Vagina (tissue), 2 donors: ENCODE measurements at regions not wholly inside any gene's neighbourhood (a gene's known extent, or its start where the extent isn't known, plus 50 kb on each side); places are given as distances from the start of the nearest gene placed in this dataset.

Experiments
- POLR2A ChIP-seq, 2 donors: fragments of 450-650 bp; IDR thresholded peaks; one replicate each; pipeline ENCODE4 v1.6.1; 2017; ENCODE audit warnings: antibody characterized with exemption in 2 of 2, mild to moderate bottlenecking in 2 of 2, moderate library complexity in 2 of 2
- TF ChIP-seq, protein P1 (sequence below), 3 experiments: fragments of 450-650 bp in 2 of 3; fragments of 200-600 bp in 1 of 3; sonication (generic) in 1 of 3; IDR thresholded peaks; one replicate each; pipeline ENCODE4 v1.5.1; 2017 to 2019; ENCODE audit warnings: antibody characterized with exemption in 3 of 3, mild to moderate bottlenecking in 2 of 3, moderate library complexity in 2 of 3

DNA sequence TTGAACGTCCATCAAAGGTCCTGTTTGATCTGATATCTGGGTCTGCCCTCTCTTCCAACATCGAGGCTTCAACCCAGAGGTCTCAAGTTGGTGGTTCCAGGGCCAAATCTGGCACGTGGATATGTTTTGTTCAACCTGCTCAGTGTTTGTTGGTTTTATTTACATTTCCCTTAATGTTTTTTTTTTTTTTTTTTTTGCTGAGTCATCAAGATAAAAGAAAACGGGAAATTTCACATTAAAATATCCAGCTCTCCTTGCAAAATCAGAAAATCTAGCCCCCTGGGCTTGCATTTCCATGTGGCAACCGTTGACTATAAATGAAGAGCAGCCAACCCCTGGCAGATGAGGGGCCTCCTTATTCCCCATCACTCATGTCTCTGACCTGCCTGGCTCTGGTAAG is 765.6 kb upstream of the TBX3 start:
- TF ChIP-seq, protein P1, sequence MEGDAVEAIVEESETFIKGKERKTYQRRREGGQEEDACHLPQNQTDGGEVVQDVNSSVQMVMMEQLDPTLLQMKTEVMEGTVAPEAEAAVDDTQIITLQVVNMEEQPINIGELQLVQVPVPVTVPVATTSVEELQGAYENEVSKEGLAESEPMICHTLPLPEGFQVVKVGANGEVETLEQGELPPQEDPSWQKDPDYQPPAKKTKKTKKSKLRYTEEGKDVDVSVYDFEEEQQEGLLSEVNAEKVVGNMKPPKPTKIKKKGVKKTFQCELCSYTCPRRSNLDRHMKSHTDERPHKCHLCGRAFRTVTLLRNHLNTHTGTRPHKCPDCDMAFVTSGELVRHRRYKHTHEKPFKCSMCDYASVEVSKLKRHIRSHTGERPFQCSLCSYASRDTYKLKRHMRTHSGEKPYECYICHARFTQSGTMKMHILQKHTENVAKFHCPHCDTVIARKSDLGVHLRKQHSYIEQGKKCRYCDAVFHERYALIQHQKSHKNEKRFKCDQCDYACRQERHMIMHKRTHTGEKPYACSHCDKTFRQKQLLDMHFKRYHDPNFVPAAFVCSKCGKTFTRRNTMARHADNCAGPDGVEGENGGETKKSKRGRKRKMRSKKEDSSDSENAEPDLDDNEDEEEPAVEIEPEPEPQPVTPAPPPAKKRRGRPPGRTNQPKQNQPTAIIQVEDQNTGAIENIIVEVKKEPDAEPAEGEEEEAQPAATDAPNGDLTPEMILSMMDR (IDR thresholded peaks at IDR 0.05): no peak
- TF ChIP-seq POLR2A (IDR thresholded peaks at IDR 0.05): no peak
